Sigmoid colon (tissue), 4 donors: ENCODE measurements at regions not wholly inside any gene's neighbourhood (a gene's known extent, or its start where the extent isn't known, plus 50 kb on each side); places are given as distances from the start of the nearest gene placed in this dataset.

Experiments used
- EP300 ChIP-seq, 4 donors: sonication (generic); formaldehyde crosslinking; IDR thresholded peaks; one replicate each; pipeline ENCODE4 v1.6.1; 2017; ENCODE audit warnings: antibody characterized with exemption in 4 of 4
- POLR2A ChIP-seq, 2 donors: fragments of 450-650 bp; IDR thresholded peaks; one replicate each; pipeline ENCODE4 v1.6.1; 2016; ENCODE audit warnings: antibody characterized with exemption in 2 of 2, mild to moderate bottlenecking in 2 of 2, moderate library complexity in 2 of 2
- TF ChIP-seq, protein P1 (sequence below), 4 experiments: fragments of 450-650 bp in 3 of 4; fragments of 200-600 bp in 1 of 4; IDR thresholded peaks; one replicate each; pipeline ENCODE4 v1.5.1; 2016 to 2019; ENCODE audit warnings: antibody characterized with exemption in 4 of 4, mild to moderate bottlenecking in 3 of 4, moderate library complexity in 2 of 4

DNA sequence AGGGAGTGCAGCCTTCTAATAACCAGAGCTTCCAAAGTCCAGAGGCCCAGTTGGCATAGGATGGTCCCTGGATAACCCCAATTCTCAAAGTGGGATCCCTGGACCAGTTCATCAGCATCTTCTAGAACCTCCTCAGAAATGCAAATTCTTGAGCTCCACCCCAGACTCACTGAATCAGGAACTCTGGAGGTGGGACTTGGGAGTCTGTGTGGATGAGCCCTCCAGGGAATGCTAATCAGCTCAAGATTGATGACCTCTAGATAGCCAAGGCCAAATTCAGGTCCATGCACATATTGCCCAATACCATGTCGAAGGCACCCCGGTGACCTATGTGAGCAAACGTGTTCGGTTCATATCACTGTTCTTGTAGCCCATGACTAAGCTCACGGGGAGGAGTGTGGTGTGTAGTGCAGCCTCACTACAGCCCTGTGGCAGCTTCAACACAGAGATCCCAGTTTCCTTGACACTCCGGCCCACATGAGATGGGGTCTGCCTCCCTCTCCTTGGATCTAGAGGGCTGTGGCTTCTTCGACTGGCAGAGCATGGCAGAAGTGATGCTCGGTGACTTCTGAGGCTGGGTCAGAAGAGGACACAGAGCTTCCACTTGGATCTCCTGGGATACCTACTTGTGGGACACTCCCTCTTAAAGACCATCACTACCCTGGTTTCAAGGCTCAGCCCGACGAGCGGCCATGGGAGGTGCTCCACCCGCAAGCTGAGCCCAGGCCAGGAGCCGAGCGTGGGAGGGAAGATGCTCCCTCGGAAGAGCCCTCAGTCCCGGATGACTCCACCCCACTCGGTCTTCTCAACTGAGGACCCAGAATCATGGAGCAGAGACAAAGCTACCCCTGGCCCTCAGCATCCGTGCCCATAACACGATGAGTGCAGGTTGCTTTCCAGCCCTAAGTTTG is 151.1 kb upstream of the CST7 start:
- TF ChIP-seq, protein P1, sequence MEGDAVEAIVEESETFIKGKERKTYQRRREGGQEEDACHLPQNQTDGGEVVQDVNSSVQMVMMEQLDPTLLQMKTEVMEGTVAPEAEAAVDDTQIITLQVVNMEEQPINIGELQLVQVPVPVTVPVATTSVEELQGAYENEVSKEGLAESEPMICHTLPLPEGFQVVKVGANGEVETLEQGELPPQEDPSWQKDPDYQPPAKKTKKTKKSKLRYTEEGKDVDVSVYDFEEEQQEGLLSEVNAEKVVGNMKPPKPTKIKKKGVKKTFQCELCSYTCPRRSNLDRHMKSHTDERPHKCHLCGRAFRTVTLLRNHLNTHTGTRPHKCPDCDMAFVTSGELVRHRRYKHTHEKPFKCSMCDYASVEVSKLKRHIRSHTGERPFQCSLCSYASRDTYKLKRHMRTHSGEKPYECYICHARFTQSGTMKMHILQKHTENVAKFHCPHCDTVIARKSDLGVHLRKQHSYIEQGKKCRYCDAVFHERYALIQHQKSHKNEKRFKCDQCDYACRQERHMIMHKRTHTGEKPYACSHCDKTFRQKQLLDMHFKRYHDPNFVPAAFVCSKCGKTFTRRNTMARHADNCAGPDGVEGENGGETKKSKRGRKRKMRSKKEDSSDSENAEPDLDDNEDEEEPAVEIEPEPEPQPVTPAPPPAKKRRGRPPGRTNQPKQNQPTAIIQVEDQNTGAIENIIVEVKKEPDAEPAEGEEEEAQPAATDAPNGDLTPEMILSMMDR (IDR thresholded peaks at IDR 0.05): no peak
- TF ChIP-seq POLR2A (IDR thresholded peaks at IDR 0.05): no peak
- no peak for TF ChIP-seq EP300 (IDR thresholded peaks at IDR 0.05)
